HuH-7 (cell line): ENCODE measurements at regions not wholly inside any gene's neighbourhood (a gene's known extent, or its start where the extent isn't known, plus 50 kb on each side); places are given as distances from the start of the nearest gene placed in this dataset.

Experiments used
- DNase-seq: peaks from one replicate; pipeline ENCODE4 v3.0.0; 2011; ENCODE audit warnings: low spot score

DNA sequence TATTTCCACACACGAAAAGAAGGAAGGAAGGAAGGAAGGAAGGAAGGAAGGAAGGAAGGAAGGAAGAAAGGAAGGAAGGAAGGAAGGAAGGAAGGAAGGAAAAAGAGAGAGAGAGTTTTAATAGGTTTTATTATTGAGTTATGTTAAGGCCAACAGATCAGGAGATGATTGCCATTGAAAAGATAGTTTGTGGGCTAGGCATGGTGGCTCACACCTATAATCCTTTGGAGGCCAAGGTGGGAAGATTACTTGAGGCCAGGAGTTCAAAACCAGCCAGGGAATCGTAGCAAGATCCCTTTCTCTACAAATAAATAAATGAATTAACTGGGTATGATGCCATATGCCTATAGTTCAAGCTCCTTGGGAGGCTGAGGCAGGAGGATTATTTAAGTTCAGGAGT is 877.2 kb downstream of the TLE4 start:
- DNase-seq: no peak

DNA sequence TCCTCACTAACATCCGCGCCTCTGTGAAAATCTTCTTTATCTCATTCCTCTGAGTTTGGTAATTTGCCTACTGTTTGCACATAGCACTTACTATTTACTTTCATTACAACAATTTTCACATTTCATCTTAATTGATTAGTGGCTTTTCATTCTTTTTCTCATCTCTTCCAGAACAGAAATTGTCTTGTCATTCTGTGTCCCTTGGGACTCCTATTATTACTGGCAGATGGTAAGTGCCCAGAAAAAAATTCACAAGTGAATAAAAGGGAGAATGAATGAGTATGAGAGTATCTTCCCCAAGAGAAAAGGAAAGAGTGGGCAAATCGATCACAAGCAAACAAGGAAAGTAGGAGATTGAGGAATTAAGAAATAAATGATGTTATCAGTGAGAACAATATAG is 876.1 kb downstream of the TLE4 start:
- no peak for DNase-seq

DNA sequence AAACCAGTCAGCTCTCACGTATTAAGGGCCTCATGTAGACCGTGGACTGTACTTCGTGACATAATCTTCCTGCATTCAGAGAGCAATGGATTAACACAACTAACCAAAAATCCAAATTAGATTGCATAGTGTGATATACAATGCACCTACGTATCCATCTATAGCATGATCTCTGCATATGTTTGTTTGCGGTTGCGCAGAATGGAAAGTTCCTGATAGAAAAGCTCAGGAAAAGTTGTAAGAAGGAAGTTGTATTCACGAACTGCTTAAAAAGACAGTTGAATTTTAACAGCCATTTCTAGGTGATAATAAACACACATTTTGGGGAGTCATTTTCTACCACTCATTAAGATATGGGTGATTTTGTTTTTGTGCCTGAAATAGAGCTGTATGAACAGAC is 869.0 kb downstream of the TLE4 start:
- DNase-seq: no peak

DNA sequence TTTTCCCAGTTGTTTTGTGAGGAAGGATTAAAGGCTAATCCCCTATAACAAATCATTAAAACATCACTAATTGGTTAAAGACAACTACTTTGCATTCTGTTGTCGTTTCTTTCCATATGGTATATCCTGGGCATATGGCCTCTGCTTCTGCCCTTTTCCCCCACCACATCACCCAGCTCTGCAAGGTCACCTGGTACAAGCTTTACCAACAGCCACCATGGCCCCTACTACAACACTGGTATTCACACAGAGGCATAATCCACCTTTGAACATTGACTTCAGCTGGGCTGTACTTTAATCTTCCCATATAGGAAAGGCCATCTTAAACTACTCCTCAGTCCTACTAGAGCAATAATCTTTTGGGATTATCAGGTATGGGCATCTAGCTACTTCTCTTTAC is 866.1 kb downstream of the TLE4 start:
- DNase-seq: no peak

DNA sequence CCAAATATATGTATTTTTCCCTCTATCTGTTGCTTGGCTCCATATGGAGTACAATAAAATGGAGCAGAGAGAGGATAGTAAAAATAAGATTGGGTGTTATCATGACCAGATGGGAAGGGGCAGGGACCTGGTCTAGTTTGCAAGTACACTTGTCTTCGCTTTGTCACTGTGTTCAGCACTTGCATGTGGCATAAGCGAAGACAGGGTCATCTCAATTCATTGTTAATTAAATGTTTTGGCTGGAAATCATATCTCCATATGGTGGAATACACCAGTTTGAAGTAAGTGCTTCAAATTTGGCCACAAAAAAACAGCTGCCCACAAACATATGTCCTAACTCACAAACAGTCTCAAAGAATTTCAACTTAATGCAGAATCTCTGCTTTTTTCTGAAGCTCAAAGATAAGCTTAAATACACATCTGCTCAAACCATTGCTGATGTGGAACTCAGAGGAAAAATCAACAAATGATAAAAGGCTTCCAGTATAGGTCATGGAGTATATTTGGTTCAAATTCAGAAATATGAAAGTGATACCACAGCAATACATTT is 865.4 kb downstream of the TLE4 start:
- no peak for DNase-seq

DNA sequence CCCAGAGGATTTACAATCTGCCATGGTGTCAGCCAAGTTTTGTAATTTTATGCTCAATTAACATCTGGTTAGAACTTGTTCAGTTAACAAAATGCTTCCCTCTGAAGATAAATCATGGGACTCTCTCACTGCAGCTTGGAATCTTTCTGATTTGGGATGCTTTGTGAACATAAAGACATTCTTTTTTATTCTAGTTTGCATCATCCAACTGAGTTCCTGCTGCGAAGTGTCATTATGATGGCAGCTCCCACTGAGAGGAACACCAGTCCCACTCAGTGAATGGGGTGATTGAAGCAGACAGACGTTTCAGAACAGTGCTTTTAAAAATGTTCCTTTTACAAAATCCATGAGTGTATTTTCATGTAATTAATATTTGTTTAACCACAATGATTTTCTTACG is 863.8 kb downstream of the TLE4 start:
- DNase-seq: no peak

DNA sequence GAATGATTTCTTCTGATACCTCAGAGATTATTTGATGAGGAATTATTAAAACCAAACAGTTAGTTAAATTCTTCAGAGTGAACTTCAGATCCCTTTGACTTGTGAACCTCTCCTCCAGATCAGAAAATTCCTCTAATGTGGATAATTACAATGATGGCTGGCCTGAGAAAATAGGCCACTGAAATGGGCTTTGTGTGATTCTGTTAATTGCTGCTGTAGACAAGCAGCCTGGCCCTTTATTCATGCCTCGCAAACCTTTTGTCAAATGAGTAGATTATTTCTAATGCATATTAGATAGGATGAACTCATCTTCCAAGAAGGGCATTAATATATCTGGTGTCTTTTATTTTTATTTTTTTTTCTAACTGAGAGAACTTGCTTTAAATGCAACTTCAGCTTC is 855.2 kb downstream of the TLE4 start:
- DNase-seq: no peak

DNA sequence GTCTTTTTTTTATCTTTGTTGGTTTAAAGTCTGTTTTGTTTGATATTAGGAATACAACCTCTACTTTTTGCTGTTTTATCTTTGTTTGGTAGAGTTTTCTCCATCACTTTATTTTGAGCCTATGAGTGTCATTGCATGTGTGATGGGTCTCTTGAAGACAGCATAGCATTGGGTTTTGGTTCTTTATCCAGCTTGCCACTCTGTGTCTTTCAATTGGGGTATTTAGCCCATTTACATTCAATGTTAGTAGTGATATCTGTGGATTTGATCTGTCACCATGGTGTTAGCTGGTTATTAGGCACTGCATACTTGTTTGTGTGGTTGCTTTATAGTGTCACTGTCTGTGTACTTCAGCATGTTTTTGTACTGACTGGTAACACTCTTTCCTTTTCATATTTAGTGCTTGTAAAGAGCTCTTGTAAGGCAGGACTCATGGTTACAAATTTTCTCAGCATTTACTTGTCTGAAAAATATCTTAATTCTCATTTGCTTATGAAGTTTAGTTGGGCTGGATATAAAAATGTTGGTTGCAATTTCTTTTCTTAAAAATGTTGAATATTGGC is 845.5 kb downstream of the TLE4 start:
- DNase-seq: no peak

DNA sequence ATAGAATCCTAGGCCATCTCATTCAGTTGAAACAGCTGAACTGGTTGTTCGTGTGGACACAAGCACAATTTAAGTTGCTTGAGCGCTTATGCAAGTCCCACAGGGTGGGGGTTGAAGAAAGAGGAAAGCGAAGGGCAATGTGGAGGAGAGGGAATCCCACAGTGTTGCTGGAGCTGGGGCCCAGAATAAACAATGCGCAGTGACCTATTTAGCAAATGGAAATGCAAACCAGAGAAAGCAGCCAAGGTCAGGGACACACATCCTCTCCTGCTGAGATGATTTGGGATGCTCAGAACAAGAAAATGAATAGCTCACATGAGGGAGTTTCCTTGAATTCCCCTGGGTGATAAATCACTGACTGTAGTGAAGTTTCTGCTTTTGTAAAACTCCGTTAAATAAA is 838.3 kb downstream of the TLE4 start:
- no peak for DNase-seq

DNA sequence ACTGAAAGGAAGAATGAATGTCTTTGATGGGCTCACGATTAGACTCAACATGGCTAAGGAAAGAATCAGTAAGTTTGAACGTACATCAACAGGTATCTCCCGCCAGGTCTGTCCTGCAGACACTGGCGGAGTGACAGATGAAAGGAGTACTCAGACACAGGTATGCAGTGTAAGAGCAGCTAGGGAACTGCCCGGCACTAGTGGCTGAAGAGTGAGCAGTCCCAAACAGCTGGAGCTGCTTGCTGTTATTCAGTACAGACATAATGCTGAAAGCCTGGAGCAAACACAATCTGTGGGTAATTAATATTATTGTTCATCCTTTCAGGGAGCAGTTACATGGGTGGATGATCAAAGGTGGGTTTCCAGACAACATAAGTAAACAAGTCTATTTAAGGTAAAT is 835.5 kb downstream of the TLE4 start:
- DNase-seq: no peak

DNA sequence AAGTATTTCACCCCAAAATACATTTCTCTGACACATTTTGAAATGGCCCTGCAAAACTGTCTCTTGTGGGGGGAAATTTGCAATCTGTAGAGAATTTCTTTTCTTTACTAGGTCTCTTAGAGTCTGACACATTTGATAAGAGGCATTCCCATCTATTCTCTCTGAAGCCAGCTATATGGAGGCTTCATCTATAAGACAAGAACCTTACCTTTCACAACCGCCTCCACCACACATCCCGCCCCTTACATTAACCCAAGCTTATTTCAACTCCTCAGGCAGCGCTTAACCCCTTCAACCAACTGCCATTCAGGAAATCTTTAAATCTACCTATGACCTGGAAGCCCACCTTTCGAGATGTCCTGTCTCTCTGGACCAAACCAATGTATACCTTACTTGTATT is 829.5 kb downstream of the TLE4 start:
- DNase-seq: no peak

DNA sequence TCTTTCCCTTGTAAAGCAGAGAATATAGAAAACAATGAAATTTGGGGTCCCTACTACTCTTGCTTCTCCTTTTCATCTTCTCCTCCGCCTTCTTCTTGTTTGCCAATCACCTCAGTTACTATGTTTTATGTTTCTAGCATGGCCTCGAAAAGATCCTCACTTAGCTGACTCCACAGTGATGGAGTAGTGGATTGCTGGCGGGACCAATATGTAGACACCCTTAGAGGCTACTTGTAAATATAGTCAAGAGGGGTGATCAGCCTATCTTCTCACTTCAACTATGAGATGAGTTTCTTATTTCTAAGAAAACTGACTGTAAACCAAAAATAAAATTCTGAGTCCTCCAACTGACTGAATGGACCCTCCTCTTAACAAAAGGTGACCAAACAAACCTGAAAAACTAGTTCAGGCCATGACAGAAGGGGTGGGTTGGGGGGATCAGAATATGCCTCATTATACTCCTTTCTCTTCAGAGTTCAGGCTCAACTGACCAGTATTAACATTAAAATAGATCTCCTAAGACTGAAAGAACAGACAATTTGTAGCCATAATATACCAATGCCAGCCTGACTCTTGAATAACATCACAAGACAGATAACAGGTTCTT is 829.0 kb downstream of the TLE4 start:
- no peak for DNase-seq

DNA sequence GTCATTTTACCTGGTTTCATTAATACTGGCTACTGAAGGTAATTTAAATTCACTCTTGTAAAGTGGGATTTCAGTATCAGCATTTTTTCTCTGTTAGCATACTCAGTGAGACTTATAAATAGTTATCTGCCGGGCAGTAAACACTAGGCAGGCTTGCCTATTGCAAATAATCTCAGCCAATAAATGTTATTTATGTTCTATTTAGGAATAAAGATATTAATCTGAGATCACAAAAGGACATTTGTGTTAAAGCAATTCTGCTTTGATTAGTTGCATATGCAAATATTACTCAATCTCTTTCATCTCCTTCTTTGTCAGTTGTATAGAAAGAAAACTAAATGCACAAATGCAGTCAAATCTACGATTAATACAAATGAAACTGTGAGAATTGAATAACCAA is 827.8 kb downstream of the TLE4 start:
- DNase-seq: no peak

DNA sequence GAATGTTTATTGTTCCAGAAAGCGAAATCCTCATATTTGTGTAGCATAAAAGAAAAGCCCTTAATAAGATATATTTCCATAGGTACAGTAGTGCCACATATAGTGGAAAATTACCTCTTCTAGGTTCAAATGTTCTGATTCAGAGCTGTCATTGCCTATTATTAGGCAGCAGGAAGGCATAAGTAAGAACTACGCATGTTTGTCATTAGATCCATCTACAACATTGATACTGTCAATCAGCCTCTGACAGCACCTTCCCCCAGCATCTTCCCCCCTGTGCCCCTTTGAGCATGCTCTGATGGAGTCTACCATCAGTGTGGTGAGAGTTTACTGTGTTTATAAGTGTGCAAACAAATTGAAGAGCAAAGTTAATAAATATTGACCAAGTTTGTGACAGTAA is 816.1 kb downstream of the TLE4 start:
- DNase-seq: no peak

DNA sequence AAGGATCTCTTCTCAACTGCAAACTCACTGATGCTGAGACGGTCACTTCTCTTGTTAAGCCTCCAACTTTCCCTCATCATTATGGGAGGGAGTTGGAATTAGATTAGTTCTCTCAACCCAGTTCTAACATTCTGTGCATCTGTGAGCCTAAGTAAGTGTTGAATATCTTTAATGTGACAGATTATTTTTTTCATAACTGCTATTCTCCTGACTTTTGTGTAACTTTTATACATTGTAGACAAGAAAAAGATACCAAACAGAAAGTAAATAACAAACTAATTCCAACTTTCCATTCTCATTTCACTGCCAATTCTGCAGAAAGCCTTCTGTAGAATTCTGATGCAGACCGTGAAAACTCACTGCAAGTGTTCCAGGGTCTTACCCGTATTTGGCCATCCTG is 813.5 kb downstream of the TLE4 start:
- DNase-seq: no peak

DNA sequence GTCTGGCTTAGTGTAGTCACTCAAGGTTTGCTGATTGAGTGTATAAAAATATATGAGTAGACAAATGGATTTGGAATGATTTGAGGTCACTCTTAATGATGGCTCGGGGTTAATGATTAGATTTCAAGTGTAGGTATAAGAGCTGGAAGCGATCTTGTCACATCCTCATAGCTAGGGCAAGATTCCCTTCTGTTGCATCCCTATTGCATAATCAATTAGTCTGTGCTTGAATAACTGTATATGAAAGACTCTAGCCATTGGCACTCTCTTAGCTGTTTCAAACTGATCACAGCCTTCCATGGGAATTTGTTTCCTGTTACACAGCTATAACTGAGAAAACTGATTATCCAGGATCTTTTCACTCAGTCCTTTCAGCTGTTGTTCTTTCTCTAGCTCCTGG is 811.6 kb downstream of the TLE4 start:
- no peak for DNase-seq

DNA sequence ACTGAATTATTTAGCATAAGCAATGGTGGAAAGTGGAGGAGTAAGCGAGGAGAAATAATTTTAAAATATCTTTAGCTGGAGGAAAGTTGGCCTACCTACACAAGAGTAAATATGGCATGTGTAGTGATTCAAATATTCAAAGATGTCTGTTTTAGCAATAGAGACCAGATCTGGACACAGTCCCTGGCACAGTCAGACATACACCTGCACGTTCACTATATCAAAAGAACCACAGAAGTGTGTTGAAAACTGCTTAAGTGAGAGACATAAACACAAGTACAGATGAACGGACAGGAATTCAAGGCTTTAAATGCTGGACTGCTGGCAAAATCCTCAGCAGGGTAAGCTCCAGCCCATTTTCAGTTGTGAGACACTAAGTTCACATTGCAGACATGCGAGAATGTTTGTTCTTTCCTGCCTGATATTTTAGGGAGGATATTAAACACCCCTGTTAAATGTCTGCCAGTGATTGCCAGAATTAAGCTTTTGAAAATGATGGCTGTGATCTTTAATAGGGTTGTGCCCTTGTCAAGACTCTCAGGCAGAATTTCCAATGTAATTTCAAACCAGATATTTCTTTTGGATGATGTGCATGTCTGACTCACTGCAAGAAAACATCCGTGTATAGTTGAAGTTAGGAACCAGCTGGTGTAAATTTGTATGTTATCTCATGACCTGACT is 810.6 kb downstream of the TLE4 start:
- DNase-seq: no peak

DNA sequence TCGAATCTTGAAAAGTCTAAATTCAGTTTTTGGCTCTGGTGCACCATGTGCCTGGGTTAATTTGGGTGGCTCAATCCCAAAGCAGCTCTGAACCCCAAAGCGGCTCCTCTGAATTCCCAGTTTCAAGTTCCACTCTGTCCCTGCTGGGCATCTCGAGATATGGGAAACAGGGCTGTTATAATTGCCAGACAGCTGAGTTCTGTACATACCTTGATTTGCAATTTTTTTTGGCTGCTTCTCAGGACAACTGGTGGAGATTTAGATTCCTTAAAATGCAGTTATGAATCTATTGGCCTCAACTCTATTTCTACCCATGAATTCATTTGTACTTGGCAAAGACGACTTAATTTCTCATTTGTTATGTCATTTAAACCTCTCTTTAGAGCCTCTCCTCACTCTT is 808.5 kb downstream of the TLE4 start:
- DNase-seq: no peak

DNA sequence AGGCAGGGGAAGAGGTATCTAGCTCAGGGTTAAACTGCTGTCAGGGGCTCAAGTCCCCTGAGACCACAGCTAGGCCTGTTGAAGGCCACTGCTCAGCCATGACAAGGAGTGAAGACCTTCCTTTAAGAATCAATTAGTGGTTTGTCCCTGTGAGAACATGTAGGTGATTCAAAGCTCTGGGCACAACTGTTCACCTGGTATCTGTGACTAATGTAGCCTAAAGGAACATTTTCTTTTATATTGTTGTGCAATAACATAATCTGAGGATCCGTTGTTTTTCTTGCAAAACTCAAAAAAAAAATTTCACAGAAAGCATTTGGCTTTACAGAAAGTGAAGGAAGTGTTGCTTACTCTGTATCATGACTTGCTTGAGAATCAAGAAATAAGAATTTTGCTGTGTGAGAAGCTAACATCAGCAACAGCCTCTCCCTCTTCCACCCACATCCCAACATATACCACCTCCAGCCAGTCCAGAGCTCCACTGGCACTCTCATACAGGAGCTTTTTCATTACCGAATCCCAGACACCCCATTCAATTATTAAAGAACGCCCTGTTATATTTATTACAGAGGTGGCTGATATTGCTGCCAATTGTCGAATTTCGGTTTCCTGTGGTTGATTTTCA is 807.0 kb downstream of the TLE4 start:
- DNase-seq: no peak

DNA sequence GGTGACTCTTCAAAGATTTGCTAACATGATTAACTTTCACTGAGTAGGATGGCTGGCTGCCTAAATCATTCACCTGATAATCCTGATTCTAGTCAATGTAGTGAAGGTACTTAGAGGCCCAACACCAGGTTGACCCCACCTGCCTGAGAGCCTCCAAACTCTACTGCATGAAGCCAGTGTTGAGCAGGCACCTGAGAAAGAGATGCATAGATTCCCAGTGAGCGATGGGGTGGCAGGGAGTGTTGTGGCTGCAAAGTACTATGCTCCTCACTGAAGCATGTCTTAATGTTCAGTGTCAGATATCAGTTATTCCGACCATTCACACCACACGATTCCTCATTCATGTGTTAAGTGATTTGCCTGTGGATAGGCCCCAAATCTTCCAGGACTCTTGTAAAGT is 804.4 kb downstream of the TLE4 start:
- no peak for DNase-seq

DNA sequence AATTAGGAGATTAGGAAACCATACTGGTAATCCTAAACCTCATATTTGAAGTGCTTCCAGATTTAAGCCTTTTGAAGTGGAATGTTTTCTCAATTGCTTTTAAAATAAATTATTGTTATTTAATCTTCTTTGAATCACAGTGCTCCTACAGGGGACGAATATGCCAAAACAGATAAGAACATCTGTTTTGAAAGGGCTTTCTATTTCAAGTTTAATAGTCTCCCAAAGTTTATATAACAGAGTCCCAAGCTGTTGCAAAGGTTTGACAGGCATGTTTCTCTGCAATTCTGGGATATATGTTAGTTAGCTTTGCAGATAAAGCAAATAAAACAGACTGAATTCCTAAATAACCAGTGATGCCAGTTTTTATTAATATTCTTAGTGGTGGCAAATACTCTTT is 803.7 kb downstream of the TLE4 start:
- DNase-seq: no peak

DNA sequence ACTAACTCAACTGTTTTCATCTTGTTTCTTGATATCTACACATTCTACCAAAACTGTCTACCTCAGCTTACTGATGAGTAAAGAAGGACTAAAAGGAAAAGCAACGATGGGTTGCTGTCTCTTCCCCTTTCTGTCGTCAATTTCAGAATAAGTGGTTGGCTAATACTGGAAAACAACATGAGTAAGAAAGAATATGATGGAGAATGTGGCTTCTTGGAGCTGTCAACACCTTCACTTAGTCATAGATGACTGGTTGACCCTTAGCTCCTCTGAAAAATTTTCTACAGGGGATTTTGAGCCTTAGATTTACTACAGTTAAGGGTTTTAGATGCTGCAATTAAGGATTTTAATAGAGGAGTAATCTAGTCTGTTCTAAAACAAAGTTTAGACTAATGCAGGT is 797.9 kb downstream of the TLE4 start:
- DNase-seq: no peak

DNA sequence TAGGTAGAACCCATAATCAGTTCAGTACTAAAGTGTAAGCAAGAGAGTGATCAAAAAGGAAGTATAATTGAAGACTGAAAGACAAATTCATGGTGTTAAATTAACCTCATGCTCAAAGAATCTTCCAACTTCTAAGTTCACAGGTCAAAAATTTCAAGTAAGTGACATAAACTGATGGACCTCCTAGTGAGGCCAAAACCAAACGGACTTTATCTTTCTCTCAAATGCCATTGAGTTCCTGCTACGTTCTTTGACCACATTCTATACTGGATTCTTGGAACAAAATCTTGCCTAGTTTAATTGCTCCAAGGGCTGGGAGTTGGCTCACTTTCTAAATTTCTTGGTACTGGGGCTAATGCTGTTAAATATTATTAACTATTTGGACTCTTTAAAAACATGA is 794.9 kb downstream of the TLE4 start:
- no peak for DNase-seq
